ENCODE measurements at regions not wholly inside any gene's neighbourhood (a gene's known extent, or its start where the extent isn't known, plus 50 kb on each side); places are given as distances from the start of the nearest gene placed in this dataset.

DNA sequence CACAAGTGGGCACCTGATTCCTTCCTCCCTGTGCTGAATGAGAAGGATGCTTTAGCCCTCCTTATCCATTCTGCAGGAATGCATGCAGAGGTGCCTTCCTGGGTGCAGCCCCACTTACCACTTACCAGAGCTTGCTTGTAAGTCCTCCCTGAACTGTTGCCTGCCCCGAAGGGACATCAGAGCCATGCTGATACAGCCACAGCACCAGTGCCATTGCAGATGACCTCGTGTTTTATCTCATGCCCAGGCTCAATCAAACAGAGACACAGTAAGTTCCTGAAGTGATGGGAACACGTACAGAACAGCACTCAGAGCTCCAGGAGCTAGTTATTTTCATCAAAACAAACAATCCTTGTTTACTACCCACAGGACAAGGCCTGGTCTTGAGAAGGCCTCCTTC lies 81.9 kb downstream of the ATP1A1 start:
- Histone ChIP-seq H3K27me3 (no peaks in the 10 kb centered on the region), H3K27ac (no peak overlapping the region), H3K4me1 (peaks cover 0 to 1% (median under 1%) of the 10 kb centered on the region in 4 donors), H3K4me3 (no peak overlapping the region), H3K9me3 (no peaks in the 10 kb centered on the region), H3K36me3 (no peaks in the 10 kb centered on the region)
- no peak for TF ChIP-seq POLR2AphosphoS5 (IDR thresholded peaks at IDR 0.05)
- TF ChIP-seq POLR2A (IDR thresholded peaks at IDR 0.05): no peak
- no peak for TF ChIP-seq EP300 (IDR thresholded peaks at IDR 0.05)
- no peak for TF ChIP-seq CTCF (IDR thresholded peaks at IDR 0.05)
- ATAC-seq (ENCODE audit: low FRiP score in 2 of 2): no peak
- DNase-seq: no peak
- 69 to 79% methylated on average over 3 of the region's 3 CpGs for WGBS, 2 donors

DNA sequence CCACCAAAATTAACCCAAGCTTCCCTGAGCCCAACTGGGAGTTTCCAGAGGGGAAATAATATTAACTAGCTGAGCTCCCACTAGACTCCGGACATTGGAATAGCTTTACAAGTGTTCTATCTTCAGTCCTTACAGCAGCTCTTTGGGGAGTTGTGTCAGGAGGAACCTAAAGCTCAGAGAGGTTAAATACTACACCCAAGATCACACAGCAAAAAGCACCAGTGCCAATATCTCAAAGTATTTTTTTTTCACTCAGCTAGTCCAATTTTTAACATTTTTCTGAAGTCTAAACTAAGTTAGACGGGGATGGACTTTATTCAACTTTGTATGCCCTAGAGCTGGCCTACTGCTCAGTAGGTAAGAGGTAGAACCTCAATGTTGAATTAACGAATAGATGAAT lies 82.5 kb downstream of the ATP1A1 start:
- WGBS, 2 donors: 90 to 96% methylated on average over 3 of the region's 3 CpGs
- no peak for ATAC-seq (ENCODE audit: low FRiP score in 2 of 2)
- no peak overlapping the region for H3K4me3 ChIP-seq

DNA sequence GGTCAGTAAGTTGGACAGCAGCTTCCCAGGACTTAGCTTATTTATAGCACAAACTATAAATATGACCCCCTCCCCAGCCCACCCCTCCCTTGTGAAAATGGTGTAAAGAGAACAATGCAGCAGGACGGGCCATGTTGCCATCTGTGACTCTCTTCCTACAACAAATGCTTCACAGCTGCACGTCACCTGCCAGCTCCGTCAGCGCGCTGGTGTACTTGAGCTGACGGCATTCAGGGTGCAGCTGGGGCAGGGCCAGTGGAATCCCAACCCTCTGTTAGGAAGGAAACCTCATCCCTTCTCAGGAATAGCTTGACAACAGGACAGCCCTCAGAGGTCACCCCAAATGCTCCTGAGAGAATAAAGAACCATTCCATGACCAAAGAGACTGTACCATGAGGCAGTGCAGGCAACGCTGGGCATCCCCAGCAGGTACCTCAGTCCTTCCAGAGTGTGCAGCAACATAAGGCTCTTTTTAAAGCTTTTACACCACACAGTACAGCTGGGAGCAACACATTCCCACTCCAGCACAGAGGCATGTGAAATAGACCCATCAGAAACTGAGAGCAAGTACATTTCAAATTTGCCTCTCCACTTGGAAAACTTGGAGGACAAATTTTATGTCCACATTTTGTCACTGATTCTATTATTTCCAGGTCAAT lies 85.0 kb downstream of the ATP1A1 start:
- no peak for ATAC-seq (ENCODE audit: low FRiP score in 2 of 2)
- Histone ChIP-seq H3K36me3 (no peaks in the 10 kb centered on the region), H3K27ac (no peak overlapping the region), H3K4me3 (no peak overlapping the region), H3K4me1 (no peaks in the 10 kb centered on the region), H3K9me3 (no peaks in the 10 kb centered on the region), H3K27me3 (no peaks in the 10 kb centered on the region)
- TF ChIP-seq POLR2AphosphoS5 (IDR thresholded peaks at IDR 0.05): no peak
- DNase-seq: no peak
- 55 to 82% methylated on average over 7 of the region's 7 CpGs for WGBS, 2 donors

More for the DNA sequence above, 82.5 kb downstream of the ATP1A1 start:
- H3K36me3 ChIP-seq: no peaks in the 10 kb centered on the region
- no peak for TF ChIP-seq POLR2AphosphoS5 (IDR thresholded peaks at IDR 0.05)
- TF ChIP-seq POLR2A (IDR thresholded peaks at IDR 0.05): no peak
- no peak for TF ChIP-seq CTCF (IDR thresholded peaks at IDR 0.05)
- TF ChIP-seq EP300 (IDR thresholded peaks at IDR 0.05): no peak
- no peaks in the 10 kb centered on the region for H3K27me3 ChIP-seq
- no peaks in the 10 kb centered on the region for H3K9me3 ChIP-seq
- no peaks in the 10 kb centered on the region for H3K4me1 ChIP-seq
- no peak for DNase-seq
- no peak overlapping the region for H3K27ac ChIP-seq

GRCh38 chr1:116458695-116459094 lies 85.7 kb downstream of the ATP1A1 start:
- 82 to 87% methylated on average over 7 of the region's 7 CpGs for WGBS, 2 donors
- no peaks in the 10 kb centered on the region for H3K9me3 ChIP-seq
- TF ChIP-seq CTCF (IDR thresholded peaks at IDR 0.05): no peak
- H3K27ac ChIP-seq: no peak overlapping the region
- DNase-seq (no peak), ATAC-seq (ENCODE audit: low FRiP score in 2 of 2) (no peak)
- no peaks in the 10 kb centered on the region for H3K4me1 ChIP-seq
- no peak overlapping the region for H3K4me3 ChIP-seq
- no peaks in the 10 kb centered on the region for H3K36me3 ChIP-seq
- H3K27me3 ChIP-seq: no peaks in the 10 kb centered on the region

GRCh38 chr1:116460261-116460660 lies 87.2 kb downstream of the ATP1A1 start:
- no peak for DNase-seq
- 36 to 53% methylated on average over 1 of the region's 1 CpG for WGBS, 2 donors
- ATAC-seq (ENCODE audit: low FRiP score in 2 of 2): no peak

More at GRCh38 chr1:116460261-116460660, 87.2 kb downstream of the ATP1A1 start:
- H3K27me3 ChIP-seq: no peaks in the 10 kb centered on the region
- no peaks in the 10 kb centered on the region for H3K4me1 ChIP-seq
- H3K27ac ChIP-seq: no peak overlapping the region
- H3K4me3 ChIP-seq: no peak overlapping the region
- TF ChIP-seq POLR2A (IDR thresholded peaks at IDR 0.05) (no peak), POLR2AphosphoS5 (IDR thresholded peaks at IDR 0.05) (no peak), EP300 (IDR thresholded peaks at IDR 0.05) (no peak), CTCF (IDR thresholded peaks at IDR 0.05) (no peak)
- H3K36me3 ChIP-seq: no peaks in the 10 kb centered on the region
- no peaks in the 10 kb centered on the region for H3K9me3 ChIP-seq
